ENCODE measurements at regions not wholly inside any gene's neighbourhood (a gene's known extent, or its start where the extent isn't known, plus 50 kb on each side); places are given as distances from the start of the nearest gene placed in this dataset.

DNA sequence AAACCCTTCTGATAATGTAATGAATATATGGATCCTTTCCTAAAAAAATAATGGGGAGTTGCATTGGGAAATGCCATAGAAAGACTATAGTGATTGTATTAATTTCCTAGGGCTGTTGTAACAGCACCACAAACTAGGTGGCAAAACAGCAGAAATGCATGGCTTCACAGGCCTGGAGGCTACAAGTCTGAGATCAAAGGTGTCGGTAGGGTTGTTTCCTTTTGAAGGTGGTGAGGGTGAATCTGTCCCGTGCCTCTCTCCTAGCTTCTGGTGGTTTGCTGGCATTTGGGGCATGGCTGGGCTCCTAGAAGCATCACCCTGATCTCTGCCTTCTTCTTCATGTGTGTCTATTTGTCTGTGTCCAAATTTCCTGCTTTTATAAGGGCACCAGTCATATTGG lies 149.7 kb downstream of the INHBB start:
- TF ChIP-seq, protein P1, sequence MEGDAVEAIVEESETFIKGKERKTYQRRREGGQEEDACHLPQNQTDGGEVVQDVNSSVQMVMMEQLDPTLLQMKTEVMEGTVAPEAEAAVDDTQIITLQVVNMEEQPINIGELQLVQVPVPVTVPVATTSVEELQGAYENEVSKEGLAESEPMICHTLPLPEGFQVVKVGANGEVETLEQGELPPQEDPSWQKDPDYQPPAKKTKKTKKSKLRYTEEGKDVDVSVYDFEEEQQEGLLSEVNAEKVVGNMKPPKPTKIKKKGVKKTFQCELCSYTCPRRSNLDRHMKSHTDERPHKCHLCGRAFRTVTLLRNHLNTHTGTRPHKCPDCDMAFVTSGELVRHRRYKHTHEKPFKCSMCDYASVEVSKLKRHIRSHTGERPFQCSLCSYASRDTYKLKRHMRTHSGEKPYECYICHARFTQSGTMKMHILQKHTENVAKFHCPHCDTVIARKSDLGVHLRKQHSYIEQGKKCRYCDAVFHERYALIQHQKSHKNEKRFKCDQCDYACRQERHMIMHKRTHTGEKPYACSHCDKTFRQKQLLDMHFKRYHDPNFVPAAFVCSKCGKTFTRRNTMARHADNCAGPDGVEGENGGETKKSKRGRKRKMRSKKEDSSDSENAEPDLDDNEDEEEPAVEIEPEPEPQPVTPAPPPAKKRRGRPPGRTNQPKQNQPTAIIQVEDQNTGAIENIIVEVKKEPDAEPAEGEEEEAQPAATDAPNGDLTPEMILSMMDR (conservative IDR thresholded peaks at IDR 0.05 in 1 of 2, IDR thresholded peaks at IDR 0.05 in 1 of 2; ENCODE audit: extremely low read depth in 1 of 2, insufficient read depth in 1 of 2, low read depth in 1 of 2, low read length in 2 of 2), result no peak
- TF ChIP-seq EZH2 (IDR thresholded peaks at IDR 0.05; ENCODE audit: borderline replicate concordance, low read length), result no peak
